ENCODE measurements at regions not wholly inside any gene's neighbourhood (a gene's known extent, or its start where the extent isn't known, plus 50 kb on each side); places are given as distances from the start of the nearest gene placed in this dataset.

- Histone ChIP-seq H4K20me1 (ENCODE audit: insufficient read depth, low read length) (no peaks in the 10 kb centered on the region), H3K4me2 (ENCODE audit: low read depth, low read length) (no peak overlapping the region), H3K9me3 (replicated peaks; ENCODE audit: insufficient read depth, low read length) (no peaks in the 10 kb centered on the region), H3K79me2 (ENCODE audit: low read length) (no peaks in the 10 kb centered on the region), H3K4me1 (ENCODE audit: low read length) (0 out of 2 replicates have a peak, but pooled peaks cover 3% of the 10 kb centered on the region), H3K9me2 (replicated peaks; ENCODE audit: insufficient read depth, low read length) (no peaks in the 10 kb centered on the region), H2AFZ (ENCODE audit: low read length) (no peak overlapping the region), H3K4me3 (ENCODE audit: low read length) (no peak overlapping the region), H3K36me3 (replicated peaks; ENCODE audit: insufficient read depth, low read length) (no peaks in the 10 kb centered on the region), H3K9ac (ENCODE audit: low read length) (no peak overlapping the region), H3K27me3 (replicated peaks; ENCODE audit: insufficient read depth, low read length) (no peaks in the 10 kb centered on the region), H3F3A (ENCODE audit: insufficient read depth, low read length) (no peaks in the 10 kb centered on the region), H3K27ac (ENCODE audit: low read length) (no peak overlapping the region)
- TF ChIP-seq EZH2 (optimal IDR thresholded peaks at IDR 0.05; ENCODE audit: low read depth, low read length) (no peak), CTCF (IDR thresholded peaks at IDR 0.05; ENCODE audit: low read length) (no peak), EZH2phosphoT487 (IDR thresholded peaks at IDR 0.05; ENCODE audit: low read length) (no peak)
- DNase-seq = no peak
These were observed 672.1 kb upstream of the CHD1 start for GRCh38 chr5:99600952-99601351.

GRCh38 chr5:99590806-99591205 lies 662.0 kb upstream of the CHD1 start:
- Histone ChIP-seq H3K4me2 (ENCODE audit: low read depth, low read length) (no peak overlapping the region), H3K9me3 (replicated peaks; ENCODE audit: insufficient read depth, low read length) (no peaks in the 10 kb centered on the region), H3K36me3 (replicated peaks; ENCODE audit: insufficient read depth, low read length) (no peaks in the 10 kb centered on the region), H3K9ac (ENCODE audit: low read length) (no peak overlapping the region), H4K20me1 (ENCODE audit: insufficient read depth, low read length) (no peaks in the 10 kb centered on the region), H2AFZ (ENCODE audit: low read length) (no peak overlapping the region), H3K27me3 (replicated peaks; ENCODE audit: insufficient read depth, low read length) (no peaks in the 10 kb centered on the region), H3K4me1 (ENCODE audit: low read length) (no peaks in the 10 kb centered on the region), H3K79me2 (ENCODE audit: low read length) (no peaks in the 10 kb centered on the region), H3K9me2 (replicated peaks; ENCODE audit: insufficient read depth, low read length) (no peaks in the 10 kb centered on the region), H3F3A (ENCODE audit: insufficient read depth, low read length) (no peaks in the 10 kb centered on the region), H3K4me3 (ENCODE audit: low read length) (no peak overlapping the region), H3K27ac (ENCODE audit: low read length) (no peak overlapping the region)
- no peak for TF ChIP-seq EZH2phosphoT487 (IDR thresholded peaks at IDR 0.05; ENCODE audit: low read length)
- TF ChIP-seq EZH2 (optimal IDR thresholded peaks at IDR 0.05; ENCODE audit: low read depth, low read length) = no peak
- no peak for TF ChIP-seq CTCF (IDR thresholded peaks at IDR 0.05; ENCODE audit: low read length)
- no peak for DNase-seq

- Histone ChIP-seq H3K9ac (ENCODE audit: low read length) (no peak overlapping the region), H3K4me3 (ENCODE audit: low read length) (no peak overlapping the region), H3K4me1 (ENCODE audit: low read length) (no peaks in the 10 kb centered on the region), H2AFZ (ENCODE audit: low read length) (no peak overlapping the region), H3K79me2 (ENCODE audit: low read length) (no peaks in the 10 kb centered on the region), H3K36me3 (replicated peaks; ENCODE audit: insufficient read depth, low read length) (no peaks in the 10 kb centered on the region), H3K27ac (ENCODE audit: low read length) (no peak overlapping the region), H3K4me2 (ENCODE audit: low read depth, low read length) (no peak overlapping the region), H3K27me3 (replicated peaks; ENCODE audit: insufficient read depth, low read length) (no peaks in the 10 kb centered on the region), H3F3A (ENCODE audit: insufficient read depth, low read length) (no peaks in the 10 kb centered on the region), H3K9me3 (replicated peaks; ENCODE audit: insufficient read depth, low read length) (no peaks in the 10 kb centered on the region), H3K9me2 (replicated peaks; ENCODE audit: insufficient read depth, low read length) (no peaks in the 10 kb centered on the region), H4K20me1 (ENCODE audit: insufficient read depth, low read length) (no peaks in the 10 kb centered on the region)
- TF ChIP-seq EZH2 (optimal IDR thresholded peaks at IDR 0.05; ENCODE audit: low read depth, low read length) = no peak
- TF ChIP-seq EZH2phosphoT487 (IDR thresholded peaks at IDR 0.05; ENCODE audit: low read length) = no peak
- TF ChIP-seq CTCF (IDR thresholded peaks at IDR 0.05; ENCODE audit: low read length) = no peak
- no peak for DNase-seq
These were observed 660.6 kb upstream of the CHD1 start for GRCh38 chr5:99589424-99589823.

All from MM.1S (cell line).